Retinal pigment epithelial cell (primary cell): ENCODE measurements at regions not wholly inside any gene's neighbourhood (a gene's known extent, or its start where the extent isn't known, plus 50 kb on each side); places are given as distances from the start of the nearest gene placed in this dataset.

ENCODE experiments used
- DNase-seq: peaks from one replicate; pipeline ENCODE4 v3.0.0-alpha.2; 2010; ENCODE audit warnings: low read depth
- H3K4me3 ChIP-seq: 2 replicates; pipeline ENCODE4 v1.5.1; 2011; ENCODE audit warnings: mild to moderate bottlenecking, low read length, control low read depth, moderate library complexity
- TF ChIP-seq, protein P1 (sequence below): conservative IDR thresholded peaks from 2 replicates; pipeline ENCODE4 v1.5.1; 2011; ENCODE audit warnings: low read depth, low read length, control low read depth, inconsistent platforms

DNA sequence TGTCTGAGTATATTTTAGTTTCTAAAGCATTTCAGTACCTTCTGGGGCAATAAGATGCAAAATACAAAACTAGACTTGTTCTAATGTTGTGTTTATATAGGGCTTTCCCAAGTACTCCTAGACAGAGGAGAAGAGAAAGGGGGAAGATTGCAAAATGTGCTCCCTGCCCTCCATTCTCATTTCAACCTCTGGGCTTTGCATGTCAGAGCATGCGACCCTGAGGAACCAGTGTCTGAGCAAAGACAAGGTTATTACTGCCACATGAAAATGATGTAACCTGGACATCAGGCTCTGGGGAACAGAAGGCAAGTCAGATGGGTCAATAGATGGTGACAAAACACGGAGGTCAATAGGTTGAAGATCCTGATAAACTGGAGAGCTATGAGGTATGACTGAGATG lies 253.5 kb upstream of the TCF21 start:
- no peak overlapping the region for H3K4me3 ChIP-seq
- TF ChIP-seq, protein P1, sequence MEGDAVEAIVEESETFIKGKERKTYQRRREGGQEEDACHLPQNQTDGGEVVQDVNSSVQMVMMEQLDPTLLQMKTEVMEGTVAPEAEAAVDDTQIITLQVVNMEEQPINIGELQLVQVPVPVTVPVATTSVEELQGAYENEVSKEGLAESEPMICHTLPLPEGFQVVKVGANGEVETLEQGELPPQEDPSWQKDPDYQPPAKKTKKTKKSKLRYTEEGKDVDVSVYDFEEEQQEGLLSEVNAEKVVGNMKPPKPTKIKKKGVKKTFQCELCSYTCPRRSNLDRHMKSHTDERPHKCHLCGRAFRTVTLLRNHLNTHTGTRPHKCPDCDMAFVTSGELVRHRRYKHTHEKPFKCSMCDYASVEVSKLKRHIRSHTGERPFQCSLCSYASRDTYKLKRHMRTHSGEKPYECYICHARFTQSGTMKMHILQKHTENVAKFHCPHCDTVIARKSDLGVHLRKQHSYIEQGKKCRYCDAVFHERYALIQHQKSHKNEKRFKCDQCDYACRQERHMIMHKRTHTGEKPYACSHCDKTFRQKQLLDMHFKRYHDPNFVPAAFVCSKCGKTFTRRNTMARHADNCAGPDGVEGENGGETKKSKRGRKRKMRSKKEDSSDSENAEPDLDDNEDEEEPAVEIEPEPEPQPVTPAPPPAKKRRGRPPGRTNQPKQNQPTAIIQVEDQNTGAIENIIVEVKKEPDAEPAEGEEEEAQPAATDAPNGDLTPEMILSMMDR, result no peak
- no peak for DNase-seq

DNA sequence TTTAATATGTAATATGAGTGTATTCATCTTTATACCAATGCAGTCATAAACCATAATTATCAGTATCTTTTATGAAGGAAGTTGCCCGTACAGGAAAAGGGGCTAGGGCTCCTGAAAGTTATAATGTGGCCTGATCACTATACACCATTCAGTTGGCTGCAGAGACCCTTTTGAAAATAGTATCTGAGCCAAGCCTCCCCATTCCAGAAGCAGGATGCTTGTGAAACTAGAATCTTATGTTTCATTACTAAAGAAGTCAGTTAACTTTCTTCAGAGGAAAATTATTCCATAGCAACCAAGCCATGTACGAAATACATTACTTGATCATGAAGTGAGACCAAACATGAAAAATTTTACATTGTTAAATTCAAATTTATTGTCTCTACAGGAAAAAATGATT lies 251.5 kb upstream of the TCF21 start:
- no peak for DNase-seq
- no peak overlapping the region for H3K4me3 ChIP-seq
- TF ChIP-seq, protein P1, result no peak

DNA sequence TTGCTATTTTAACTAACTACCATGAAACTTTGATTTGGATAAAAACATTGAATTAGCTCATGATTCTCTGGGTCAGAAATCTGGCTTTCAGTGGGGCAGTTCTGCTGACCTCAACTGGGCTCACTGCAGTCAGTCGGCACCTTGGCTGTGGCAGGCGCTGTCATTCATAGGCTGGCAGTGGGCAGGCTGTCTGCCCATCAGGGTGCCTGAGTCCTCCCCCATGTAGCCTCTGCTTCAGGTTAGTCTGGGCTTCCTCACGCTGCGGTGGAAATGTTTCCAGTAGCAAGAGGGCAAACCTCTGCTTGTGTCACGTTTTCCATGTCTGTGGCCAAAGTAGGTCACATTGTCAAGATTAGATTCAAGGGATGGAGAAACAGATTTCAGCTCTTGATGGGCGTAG lies 251.0 kb upstream of the TCF21 start:
- TF ChIP-seq, protein P1, result no peak
- no peak for DNase-seq
- no peak overlapping the region for H3K4me3 ChIP-seq

DNA sequence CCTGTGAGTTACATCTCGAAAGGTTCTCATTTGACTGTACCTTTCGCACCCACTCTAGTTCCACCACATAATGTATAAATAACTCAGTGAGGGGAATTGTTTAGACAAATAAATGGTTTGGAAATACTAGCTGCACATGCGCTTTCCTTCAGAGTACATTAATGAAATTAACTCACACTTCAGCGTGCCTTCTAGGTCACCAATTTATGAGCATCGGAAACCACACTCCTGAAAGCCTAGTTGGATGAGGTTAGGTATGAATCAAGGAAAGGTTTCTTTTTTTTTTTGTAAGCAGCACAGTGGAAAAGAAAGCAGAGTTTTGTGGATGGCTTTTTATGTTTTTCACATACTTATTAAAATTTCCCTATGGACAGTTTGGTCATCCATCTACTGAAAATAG lies 247.8 kb upstream of the TCF21 start:
- no peak for DNase-seq
- no peak overlapping the region for H3K4me3 ChIP-seq
- TF ChIP-seq, protein P1, result no peak

DNA sequence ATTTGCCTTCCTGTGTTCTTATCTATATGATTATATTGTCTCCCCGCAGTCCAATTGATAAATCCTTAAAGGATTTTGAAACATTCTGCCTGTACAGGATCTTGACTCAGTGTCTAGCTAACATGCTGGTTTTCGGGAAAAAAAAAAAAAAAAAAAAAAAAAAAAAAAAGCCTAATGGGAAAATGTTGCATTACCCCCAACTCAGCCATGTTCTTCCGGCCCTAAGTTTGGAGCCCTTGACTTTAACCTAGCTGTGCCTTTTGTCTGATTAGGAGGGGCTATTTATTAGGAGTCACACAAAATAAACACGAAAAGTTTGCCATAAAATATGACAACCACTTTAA lies 244.4 kb upstream of the TCF21 start:
- TF ChIP-seq, protein P1, result no peak
- no peak overlapping the region for H3K4me3 ChIP-seq
- no peak for DNase-seq

DNA sequence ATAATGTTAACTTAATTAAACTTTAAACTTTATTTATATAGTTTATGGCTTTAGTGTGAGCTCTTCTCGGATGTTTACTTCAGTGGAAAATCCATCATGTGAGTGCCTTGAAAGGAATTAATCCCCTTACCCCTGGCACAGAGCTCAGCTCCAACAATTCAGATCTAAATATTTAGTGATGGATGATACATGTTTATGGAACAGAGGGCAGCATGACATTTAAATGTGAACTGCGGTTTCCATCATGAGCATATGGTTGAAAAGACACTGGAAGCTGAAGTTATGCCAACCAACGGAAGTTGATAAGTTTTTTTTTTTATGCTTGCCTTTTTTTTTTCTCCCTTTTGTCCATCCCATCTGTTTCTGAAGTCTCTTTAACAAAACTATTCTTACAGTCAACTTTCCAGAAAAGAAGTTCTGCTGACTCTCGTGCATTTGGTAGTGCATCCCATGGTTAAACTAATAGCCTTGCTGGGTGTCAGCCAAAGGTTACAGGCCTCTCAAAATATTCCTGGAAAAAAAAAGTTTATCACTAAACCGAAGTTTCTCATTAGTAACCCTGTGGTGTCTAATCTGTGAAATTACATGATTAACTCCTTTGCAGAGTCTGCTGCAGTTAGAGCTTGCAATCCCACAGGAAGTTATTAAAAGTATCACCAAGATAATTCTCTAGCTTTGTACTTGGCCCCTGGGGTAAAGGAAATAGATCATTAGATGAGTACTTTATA lies 243.9 kb upstream of the TCF21 start:
- peak; percentile 86 for DNase-seq
- TF ChIP-seq, protein P1, result no peak
- H3K4me3 ChIP-seq, result no peak overlapping the region

DNA sequence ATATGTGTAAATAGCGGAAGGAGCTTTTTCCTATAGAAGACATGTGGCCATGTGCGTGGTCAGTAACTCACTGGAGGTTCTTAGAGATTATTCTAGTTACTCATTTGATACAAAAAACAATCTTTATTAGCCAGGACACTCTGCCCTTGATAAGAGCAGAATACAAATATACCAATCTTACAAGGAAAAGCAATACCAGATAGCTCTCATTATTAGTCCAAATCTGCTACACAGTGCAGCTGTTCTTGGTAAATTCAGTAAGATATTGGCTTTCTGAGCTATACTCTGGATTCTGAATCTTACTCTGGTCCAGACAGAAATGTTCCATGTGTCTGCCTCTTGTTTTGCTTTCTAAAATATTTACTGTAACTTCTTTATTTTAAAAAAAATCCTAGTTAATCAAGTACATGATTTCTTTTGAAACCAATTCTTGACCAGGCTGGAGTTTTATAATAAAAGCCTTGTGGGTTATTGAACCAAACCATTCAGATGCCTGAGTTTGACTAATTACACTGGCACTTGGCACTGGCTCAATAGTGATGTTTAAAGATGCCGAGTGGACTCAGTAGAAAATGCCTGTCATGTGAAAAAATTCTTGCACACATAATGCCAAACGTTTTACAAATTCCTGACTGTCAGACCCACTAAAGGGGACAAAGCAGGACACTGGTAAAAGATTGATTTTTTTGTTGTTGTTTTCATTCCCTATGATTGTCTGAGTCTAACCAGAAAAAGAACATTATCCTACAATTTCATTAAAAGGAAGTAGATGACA lies 242.8 kb upstream of the TCF21 start:
- DNase-seq, result peak; percentile 86
- no peak overlapping the region for H3K4me3 ChIP-seq
- TF ChIP-seq, protein P1, result no peak
